ENCODE measurements at regions not wholly inside any gene's neighbourhood (a gene's known extent, or its start where the extent isn't known, plus 50 kb on each side); places are given as distances from the start of the nearest gene placed in this dataset.
"Not testable (repeated sequence)": the region's sequence is repeated elsewhere in the genome, so short reads cannot be mapped to it uniquely, and the experiment has no call there.

DNA sequence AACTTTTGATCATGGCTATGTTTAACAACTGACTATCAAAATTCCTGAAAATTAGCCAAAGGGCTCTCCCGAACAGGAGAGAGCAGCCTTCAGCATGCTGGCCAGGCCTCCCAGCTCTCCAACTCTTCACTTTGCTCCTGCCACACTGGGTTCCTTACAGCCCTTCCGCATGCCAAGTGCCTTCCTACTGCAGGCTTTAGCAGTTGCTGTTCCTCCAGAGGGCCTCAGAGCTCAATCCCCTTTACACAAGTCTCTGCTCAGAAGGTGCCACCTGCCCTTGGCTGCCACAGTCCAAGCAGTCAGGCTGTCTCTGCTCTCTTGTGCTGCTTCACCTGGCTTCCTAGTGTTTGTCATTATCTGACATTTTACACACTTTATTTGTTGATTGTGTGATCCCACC lies 553.1 kb upstream of the PPP2R3A start:
- no peak for DNase-seq

DNA sequence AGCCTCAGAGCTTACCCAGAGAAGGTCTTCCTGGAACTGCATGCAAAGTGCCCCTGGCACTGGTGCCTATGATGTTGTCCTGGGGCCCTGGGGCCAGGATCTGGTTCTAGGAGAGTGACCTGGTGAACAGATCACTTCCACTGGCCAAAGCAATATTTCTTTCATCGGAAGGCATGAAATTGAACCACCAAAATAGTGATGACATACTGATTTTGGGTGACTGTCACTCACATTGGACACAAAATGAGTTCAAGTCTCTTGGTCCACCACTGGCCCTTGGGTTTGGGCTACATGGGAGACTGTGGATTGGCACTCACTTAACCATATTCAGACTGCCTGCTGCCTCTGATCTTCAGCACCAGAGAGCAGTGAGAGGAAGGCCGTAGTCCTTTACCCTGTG lies 549.3 kb upstream of the PPP2R3A start:
- DNase-seq = no peak

DNA sequence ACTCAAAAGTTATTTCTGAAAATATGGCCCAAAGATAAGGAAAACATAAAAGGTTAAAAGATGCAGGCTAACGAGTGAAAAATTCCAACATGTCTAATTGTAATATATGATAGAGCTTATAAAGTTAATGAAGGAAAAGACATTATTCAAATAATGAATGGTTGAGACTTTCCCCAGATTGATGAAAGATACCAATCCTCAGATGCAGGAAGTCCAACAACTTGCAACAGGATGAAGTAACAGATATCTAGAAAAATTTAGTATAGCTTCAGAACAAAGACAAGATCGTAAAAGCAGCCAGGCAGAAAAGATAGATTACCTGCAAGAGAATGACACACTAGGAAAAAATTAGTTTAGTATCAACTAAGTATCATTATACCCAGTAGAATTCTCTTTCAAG lies 546.4 kb upstream of the PPP2R3A start:
- DNase-seq = no peak

DNA sequence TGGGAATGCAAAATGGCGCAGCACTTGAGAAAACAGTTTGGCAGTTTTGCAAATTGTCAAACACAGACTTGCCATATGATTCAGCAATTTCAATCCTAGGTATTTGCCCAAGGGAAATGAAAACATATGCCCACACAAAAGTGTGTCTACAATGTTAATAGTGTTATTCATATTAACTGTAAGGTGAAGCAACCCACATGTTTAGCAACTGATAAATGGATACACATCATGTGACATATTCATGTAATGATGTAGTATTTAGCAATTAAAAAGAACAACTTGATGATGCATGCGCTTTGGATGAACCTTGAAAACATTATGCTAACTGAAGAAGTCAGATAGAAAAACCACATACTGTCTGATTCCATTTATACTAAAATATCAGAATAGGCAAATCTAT lies 539.0 kb upstream of the PPP2R3A start:
- no peak for DNase-seq

DNA sequence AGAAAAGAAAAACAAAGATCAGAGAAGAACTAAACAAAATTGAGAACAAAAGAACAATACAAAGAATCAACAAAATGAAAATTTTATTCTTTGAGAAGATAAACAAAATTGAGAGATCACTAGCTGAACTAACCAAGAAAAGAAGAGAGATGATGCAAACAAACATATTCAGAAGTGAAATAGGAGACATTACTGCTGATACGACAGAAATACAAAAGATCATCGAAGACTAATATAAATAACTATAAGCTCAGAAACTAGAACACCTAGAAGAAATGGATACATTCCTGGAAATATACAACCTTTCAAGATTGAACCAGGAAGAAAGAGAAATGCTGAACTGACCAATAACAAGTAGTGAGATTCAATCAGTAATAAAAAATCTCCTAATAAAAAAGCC lies 533.1 kb upstream of the PPP2R3A start:
- DNase-seq = no peak

DNA sequence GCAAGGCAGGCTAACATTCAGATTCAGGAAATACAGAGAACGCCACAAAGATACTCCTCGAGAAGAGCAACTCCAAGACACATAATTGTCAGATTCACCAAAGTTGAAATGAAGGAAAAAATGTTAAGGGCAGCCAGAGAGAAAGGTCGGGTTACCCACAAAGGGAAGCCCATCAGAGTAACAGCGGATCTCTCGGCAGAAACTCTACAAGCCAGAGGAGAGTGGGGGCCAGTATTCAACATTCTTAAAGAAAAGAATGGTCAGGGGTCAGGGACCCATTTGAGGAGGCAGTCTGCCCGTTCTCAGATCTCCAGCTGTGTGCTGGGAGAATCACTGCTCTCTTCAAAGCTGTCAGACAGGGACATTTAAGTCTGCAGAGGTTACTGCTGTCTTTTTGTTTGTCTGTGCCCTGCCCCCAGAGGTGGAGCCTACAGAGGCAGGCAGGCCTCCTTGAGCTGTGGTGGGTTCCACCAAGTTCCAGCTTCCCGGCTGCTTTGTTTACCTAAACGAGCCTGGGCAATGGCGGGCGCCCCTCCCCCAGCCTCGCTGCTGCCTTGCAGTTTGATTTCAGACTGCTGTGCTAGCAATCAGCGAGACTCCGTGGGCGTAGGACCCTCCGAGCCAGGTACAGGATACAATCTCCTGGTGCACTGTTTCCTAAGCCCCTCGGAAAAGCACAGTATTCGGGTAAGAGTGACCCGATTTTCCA lies 526.5 kb upstream of the PPP2R3A start:
- DNase-seq = not testable (repeated sequence)

DNA sequence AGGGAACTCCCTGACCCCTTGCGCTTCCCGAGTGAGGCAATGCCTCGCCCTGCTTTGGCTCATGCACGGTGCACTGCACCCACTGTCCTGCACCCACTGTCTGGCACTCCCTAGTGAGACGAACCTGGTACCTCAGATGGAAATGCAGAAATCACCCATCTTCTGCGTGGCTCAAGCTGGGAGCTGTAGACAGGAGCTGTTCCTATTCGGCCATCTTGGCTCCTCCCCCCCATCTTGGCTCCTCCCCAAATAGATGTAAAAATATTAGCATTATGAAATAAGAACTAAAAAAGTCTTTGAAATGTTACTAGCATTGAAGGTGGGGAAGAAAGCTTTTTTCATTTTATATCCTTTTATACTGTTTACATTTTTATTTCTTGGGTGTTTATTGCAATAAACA lies 525.9 kb upstream of the PPP2R3A start:
- not testable (repeated sequence) for DNase-seq

DNA sequence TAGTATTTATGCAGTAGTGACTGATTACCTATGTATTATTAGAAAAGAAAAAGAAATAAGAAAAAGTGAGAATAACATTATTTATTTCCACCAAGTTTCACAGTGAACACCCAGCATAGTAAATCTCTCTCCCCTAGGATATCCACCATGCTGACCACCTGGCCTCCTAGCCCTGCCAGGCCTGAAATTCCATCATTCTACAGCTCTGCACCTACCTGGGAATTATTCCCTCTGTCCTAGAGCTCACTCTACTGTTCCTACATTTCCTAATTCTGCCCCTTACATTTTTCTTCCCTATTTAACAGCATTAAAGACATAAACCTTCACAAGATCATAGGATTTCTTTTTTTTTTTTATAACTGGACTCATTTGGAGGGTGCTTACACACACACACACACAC lies 525.3 kb upstream of the PPP2R3A start:
- DNase-seq = no peak

DNA sequence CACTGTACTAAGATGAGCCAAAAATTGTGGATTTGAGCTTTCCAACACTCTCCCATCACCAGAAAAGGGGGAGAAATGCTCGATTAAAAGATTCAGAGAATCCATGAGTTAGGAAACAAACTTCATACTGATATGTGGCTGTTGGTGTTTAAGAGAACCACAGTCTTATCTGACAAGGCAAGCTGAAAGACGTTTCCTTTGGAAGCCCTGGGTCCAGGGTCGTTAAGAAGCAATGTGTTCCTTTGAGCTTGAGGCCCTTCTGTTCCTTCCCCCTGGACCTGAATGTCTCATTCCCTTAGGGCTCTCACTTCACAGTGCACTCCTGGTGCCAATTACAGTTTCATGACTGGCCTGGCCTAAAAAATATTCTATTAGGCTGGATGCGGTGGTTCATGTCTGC lies 524.8 kb upstream of the PPP2R3A start:
- DNase-seq = no peak

DNA sequence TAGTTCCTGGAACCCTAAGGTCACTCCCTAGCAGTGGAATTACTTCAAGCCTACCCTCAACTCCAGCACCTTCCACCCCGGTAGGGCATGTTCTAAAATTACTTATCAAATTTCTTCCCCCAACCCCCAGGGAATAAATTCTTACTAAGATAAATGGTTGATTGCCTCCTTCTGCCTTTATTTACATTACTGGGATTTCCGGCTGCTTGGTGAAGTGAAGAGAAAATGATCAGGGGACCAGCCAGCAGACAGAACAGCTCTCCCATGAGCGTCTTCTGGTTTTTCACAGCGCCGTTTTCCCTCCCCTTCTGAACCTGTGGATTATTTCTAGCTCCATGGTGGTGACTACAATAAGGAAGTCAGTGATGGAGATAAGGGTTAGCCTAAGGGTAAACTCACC lies 521.5 kb upstream of the PPP2R3A start:
- DNase-seq = no peak

DNA sequence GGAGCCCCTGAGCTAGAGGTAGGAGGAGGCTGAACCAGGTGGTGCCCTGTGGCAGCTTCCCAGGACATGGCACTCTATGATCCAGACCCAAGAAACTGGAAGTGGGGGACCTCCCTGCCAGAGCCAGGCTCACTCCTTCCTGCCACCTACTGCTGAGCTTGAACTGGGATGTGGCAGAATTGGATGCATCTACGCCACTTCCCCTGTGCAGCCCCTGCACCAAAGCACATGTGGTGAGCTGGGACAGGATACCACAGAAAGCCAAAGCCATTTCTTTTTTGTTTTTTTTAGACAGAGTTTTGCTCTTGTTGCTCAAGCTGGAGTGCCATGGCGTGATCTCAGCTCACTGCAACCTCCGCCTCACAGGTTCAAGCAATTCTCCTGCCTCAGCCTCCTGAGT lies 518.0 kb upstream of the PPP2R3A start:
- DNase-seq = no peak

DNA sequence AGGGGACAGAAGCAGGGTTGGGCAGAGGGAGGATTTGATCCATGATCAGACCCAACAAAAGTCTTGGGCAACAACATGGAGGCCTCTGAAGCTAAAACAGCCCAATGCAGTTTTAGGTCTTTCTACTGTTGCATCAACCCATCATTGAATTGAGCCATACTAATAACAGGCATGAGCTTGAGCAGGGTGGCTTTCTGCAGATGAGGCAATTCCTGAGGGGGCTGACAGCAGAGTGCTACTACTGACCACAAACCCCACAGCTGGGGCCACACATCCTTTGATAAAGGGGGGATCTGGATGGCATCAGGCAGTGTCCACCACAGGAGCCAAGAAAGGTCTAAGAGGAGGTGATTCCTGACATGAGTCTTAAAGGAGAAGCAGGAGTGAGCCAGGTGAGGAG lies 517.0 kb upstream of the PPP2R3A start:
- no peak for DNase-seq

DNA sequence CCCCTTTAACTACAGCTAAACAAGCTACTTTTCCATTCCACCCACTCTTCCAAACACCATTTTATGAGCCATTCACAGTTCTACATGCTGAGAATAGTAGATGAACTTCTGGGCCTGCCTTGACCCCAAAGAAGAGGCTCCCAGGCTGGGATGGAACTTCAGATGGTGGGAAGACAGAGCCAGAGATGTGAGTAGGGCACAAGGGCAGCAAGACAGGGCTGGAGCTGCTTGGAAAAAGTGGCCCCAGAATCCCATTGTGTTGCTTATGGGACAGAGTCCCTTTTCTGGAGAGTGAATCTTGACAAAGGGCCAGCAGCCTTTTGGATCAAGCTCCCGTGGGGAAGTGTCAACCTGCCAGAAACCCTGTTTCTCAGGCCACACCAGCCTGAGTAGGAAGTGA lies 516.5 kb upstream of the PPP2R3A start:
- DNase-seq = no peak

DNA sequence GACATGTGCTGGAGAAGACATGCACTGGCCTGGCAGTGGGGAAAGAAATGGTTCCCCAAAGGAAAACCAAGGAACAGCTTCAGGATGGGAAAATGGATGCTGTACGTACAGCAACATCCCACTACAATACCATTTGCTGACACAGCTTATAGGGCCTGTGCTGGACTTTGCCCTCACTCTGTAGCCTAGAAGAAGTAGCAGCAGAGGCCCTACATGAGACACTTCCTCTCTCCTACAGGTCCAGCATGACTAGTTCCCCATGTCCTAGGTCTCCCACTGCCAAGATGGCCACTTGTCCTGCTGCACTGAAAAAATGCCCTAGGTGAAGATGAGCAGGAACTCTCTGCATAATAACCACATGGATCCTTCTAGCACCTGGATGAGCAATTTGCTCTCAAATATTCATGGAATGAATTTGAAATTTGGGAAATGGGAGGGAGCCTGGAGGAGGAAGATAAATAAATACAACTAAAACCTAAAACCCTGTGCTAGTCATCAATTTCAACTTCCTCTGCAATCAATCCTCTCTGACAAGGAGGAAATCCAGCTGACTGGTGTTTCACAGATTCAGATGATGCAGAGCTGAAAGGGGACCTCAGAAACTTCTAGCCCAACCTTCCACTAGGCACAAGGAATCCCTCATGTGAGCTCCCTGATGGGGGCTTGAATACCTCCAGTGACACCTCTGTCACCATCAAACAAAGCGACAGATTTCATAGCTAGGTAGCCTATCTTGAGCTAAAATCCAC lies 514.3 kb upstream of the PPP2R3A start:
- no peak for DNase-seq

DNA sequence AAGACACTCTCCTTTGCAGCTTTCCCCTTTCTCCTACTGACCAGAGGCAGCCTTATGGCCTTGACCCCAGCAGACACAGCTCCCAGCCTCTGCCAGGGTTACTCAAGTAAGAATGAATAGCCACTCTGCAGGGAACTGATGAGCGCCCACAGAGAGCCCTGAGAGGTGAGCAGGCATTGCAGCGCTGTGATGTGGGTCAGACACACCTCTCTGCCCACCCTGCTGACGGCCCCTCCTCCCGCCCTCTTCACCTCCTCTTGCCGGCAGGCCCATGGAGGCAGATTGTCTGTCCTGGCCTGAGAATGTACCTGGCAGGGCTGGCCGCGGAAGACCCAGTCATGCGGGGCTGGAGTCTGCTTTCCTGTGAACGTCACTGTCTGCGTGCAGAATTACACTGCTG lies 512.6 kb upstream of the PPP2R3A start:
- no peak for DNase-seq

DNA sequence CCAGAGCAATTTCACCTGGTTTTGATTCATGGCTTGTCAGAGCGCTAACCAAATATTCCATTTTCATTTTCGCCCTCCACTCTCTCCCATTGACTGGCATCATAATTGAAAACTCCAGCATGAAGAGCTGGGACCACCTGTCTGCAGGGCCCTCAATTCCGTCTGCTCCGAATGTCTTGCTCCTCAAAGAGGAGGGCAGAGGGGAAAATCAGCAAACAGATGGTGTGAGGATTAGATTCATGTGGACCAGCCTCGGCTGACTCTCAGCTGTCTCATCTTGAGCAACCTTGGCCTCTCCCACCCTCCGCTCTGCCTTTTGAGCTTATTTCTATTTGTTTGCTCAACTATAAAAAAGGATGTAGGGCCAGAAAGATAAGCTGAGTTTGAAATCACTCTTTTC lies 512.2 kb upstream of the PPP2R3A start:
- DNase-seq = no peak

DNA sequence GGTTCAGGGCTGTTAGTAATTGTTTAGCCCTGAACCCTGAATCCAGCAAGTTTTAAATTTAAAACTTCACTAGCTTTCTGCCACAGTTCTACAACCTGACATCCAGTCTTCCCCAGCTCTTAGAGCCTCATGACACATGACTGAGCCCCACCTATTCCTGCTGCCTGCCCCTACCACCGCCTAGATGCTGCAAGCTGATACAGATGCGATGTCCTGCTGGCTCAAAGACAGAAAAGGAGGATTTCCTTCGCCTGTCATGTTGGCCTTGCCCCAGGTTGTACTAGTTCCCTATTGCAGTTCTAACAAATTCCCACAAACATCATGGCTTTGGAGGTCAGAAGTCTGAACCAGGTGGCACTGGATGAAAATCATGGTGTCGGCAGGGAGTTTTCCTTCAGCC lies 510.6 kb upstream of the PPP2R3A start:
- no peak for DNase-seq

DNA sequence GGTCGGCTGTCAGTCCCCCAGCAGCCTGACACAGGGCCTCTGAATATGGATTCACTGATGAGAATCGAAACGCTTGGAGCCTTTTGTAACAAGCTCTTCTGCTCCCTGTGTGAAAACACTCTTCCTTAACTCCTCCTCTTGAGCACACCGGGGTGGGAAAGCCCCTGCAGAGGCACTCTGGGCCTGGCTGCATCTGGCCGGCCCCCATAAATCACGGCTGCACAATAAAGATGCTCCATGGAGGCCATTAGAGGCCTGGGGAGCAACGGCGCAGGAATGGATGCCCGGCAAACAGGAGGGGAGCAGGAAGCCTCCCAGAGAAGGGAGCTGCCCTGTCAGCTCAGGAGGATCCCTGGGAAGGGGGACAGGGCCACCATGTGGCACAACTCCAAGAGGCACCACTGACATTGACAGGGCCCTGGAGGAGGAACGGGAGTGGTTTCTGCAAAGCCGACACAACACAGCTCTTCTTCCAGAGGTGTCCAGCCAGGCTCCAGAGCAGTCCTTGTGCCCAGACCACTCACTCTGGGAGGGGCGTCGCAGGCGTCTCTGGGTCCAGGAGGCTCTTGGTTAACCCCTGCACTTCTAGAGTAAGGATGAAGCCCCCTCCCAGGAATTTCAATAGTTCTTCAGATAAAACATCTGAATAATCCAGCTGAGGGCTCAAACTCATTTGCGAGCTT lies 509.3 kb upstream of the PPP2R3A start:
- no peak for DNase-seq

DNA sequence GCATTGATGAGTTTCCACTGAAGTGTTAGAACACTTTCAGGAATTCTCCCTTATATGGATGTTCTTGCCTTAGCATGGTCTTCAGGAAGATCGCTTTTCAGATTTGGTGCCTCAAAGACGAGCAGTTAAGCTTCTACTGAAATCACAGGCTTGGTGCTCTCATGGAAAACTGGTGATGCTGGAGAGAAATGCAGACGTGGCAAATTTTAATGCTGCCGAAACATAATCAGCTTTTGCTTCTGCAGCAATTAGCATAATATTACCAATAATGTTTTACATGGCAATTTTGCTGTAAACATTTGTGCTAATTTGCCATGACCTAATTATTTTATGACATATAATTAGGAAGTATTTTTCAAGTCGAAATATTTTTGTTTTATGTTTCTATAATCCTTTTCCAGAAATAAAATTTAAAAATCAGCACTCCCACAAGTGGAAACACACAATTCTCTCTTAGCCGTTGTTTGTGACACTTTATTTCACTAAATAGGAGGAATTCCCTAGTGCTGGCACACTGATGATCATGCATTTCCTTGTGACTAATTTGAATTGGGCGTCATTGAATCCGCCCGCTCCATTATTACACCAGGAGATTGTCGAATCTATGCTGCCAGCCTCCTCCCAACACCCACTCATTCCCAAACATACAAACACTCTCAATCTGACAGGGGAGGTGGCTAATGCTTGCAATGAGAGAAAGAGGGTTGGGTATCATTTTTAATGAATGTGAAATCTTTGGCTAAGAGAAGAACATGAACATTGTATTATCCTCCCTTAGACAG lies 506.8 kb upstream of the PPP2R3A start:
- no peak for DNase-seq

DNA sequence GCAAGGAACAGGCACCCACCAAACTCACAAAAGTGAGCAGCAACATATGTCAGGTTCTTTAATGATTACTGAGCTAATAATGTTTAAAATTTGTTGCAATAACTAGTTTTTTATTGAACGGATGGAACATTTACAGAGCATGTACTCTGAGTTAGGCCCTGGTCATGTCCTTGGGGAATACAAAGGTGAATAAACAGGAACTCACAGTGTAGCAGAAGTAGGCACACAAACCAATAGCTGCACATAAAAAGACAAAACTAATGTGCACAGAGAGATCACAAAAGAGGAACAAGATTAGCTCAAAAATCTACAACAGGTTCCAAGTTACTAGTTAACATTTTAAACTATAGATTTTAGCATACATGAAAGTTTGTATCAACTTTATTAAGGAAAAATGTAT lies 505.3 kb upstream of the PPP2R3A start:
- no peak for DNase-seq

DNA sequence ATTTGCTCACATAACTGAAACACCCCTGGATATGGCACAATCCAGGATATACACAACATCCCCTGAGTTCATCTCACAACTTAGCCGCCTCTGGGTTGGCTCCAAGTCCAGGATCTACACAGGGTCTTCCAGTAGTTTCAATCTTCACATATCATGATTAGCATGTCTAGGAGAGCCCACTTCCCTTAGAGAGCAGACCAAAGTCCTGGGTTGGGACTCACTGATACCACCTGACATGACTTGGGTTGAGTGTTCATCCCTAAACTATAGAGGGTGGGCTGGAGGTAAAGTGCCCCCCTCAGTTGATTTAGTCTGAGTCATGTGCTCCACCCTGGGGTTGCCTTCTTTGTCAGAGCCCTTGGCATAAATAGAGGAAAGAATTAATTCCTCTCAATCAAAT lies 493.6 kb upstream of the PPP2R3A start:
- DNase-seq = no peak

DNA sequence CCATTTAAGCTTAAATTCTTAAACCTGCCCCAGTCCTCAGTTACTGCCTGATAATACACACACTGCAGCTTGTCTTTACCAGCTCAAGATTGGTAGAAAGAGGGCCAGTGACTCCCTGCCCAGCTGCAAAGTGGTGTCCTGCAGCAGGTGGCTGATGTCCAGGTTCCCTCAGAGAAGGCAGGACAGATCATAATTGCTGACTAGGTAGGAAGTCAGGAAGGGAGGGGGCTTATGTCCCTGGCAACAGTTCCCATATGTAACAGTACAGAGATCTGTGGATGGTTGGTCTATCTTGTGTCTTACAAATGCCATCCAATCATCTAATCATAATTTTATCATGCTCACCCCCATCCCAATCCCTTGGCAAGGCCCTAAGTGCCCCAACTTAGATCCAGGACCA lies 492.1 kb upstream of the PPP2R3A start:
- DNase-seq = no peak

DNA sequence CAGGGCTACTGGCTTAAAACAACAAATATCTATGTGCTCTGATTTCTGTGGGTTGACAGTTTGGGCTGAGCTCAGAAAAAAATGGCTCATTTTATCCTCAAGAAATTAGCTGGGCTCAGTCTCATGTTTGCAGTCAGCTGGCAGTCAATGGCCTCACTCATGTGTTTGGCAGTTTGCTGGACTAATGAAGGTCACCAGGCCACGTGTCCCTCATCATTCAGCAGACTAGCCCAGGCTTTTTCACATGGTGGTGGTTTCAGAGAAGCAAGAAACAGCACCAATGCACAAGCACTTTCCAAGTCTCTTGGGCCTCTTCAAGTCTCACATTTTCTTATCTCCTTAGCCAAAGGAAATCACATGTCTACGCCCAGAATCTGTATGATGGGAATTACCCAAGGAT lies 478.3 kb upstream of the PPP2R3A start:
- DNase-seq = no peak
